Fibroblast of the aortic adventitia (primary cell): ENCODE measurements at regions not wholly inside any gene's neighbourhood (a gene's known extent, or its start where the extent isn't known, plus 50 kb on each side); places are given as distances from the start of the nearest gene placed in this dataset.

Experiments
- DNase-seq: peaks from one replicate; pipeline ENCODE4 v3.0.0-alpha.2; 2010; ENCODE audit warnings: low read depth
- H3K4me3 ChIP-seq: 2 replicates; pipeline ENCODE4 v1.5.1; 2011; ENCODE audit warnings: low read depth, mild to moderate bottlenecking, control low read depth, low read length, moderate library complexity
- CTCF ChIP-seq: IDR thresholded peaks from 2 replicates; pipeline ENCODE4 v1.5.1; 2011; ENCODE audit warnings: mild to moderate bottlenecking, low read length, control low read depth, inconsistent platforms; ENCODE audit not compliant: insufficient read depth

- no peak overlapping the region for H3K4me3 ChIP-seq
- no peak for TF ChIP-seq CTCF
- no peak for DNase-seq
Measured at GRCh38 chr1:118337346-118337745, 152.3 kb upstream of the SPAG17 start.

- TF ChIP-seq CTCF = no peak
- no peak for DNase-seq
- no peak overlapping the region for H3K4me3 ChIP-seq
Measured at GRCh38 chr1:118335331-118335732, 150.3 kb upstream of the SPAG17 start.

- H3K4me3 ChIP-seq = no peak overlapping the region
- no peak for TF ChIP-seq CTCF
- no peak for DNase-seq
Measured at GRCh38 chr1:118334506-118334905, 149.5 kb upstream of the SPAG17 start.

- no peak overlapping the region for H3K4me3 ChIP-seq
- no peak for TF ChIP-seq CTCF
- no peak for DNase-seq
Measured at GRCh38 chr1:118333601-118334210, 148.7 kb upstream of the SPAG17 start.

- no peak for TF ChIP-seq CTCF
- no peak overlapping the region for H3K4me3 ChIP-seq
- no peak for DNase-seq
Measured at GRCh38 chr1:118326960-118327629, 142.1 kb upstream of the SPAG17 start.

GRCh38 chr1:118325550-118326225, 140.7 kb upstream of the SPAG17 start:
- no peak overlapping the region for H3K4me3 ChIP-seq
- peak; percentile 12 for DNase-seq
- no peak for TF ChIP-seq CTCF
